ENCODE measurements at regions not wholly inside any gene's neighbourhood (a gene's known extent, or its start where the extent isn't known, plus 50 kb on each side); places are given as distances from the start of the nearest gene placed in this dataset.

DNA sequence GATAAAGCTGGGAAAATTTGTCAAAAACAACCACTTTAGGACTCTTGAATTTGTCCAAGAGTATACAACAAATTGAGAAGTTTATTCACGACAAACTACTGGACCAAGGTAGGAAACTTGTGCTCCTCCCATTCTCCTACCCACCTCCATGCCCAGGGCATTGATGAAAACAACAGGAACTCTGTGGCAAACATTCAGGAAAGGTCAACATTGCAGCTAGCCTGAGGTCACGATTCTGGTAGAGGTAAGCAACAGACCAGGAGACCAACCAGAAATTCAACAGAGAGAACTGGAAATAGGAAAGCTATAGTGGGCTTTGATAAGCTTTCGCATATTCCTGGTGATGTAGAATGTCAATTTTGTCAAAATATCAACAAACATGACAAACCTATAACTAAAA lies 209.1 kb upstream of the CTAGE1 start:
- TF ChIP-seq, protein P1, sequence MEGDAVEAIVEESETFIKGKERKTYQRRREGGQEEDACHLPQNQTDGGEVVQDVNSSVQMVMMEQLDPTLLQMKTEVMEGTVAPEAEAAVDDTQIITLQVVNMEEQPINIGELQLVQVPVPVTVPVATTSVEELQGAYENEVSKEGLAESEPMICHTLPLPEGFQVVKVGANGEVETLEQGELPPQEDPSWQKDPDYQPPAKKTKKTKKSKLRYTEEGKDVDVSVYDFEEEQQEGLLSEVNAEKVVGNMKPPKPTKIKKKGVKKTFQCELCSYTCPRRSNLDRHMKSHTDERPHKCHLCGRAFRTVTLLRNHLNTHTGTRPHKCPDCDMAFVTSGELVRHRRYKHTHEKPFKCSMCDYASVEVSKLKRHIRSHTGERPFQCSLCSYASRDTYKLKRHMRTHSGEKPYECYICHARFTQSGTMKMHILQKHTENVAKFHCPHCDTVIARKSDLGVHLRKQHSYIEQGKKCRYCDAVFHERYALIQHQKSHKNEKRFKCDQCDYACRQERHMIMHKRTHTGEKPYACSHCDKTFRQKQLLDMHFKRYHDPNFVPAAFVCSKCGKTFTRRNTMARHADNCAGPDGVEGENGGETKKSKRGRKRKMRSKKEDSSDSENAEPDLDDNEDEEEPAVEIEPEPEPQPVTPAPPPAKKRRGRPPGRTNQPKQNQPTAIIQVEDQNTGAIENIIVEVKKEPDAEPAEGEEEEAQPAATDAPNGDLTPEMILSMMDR (IDR thresholded peaks at IDR 0.05; ENCODE audit: borderline replicate concordance, extremely low read depth, low read length, poor library complexity, severe bottlenecking) = no peak
- no peak for TF ChIP-seq EZH2 (IDR thresholded peaks at IDR 0.05; ENCODE audit: borderline replicate concordance, low read depth, low read length, severe bottlenecking)

All from DND-41 (cell line).